ENCODE measurements at regions not wholly inside any gene's neighbourhood (a gene's known extent, or its start where the extent isn't known, plus 50 kb on each side); places are given as distances from the start of the nearest gene placed in this dataset.

GRCh38 chr10:107913317-107914294 lies 749.1 kb upstream of the SORCS1 start:
- no peaks in the 10 kb centered on the region for H3K9me3 ChIP-seq (ENCODE audit: control insufficient read depth, insufficient read depth, low read depth, low read length)
- H3K4me2 ChIP-seq (ENCODE audit: extremely low read depth, insufficient read depth, low read length), result no peak overlapping the region
- H3K27me3 ChIP-seq (ENCODE audit: control insufficient read depth, insufficient read depth, low read length), result no peaks in the 10 kb centered on the region
- peak overlapping the region in 1 of 4 experiments; percentile 50 for H3K4me3 ChIP-seq (replicated peaks in 1 of 4; ENCODE audit: control extremely low read depth in 1 of 4, insufficient read depth in 1 of 4, low read depth in 3 of 4, low read length in 4 of 4)
- no peak for DNase-seq (ENCODE audit: low read depth in 2 of 2)
- TF ChIP-seq CTCF (conservative IDR thresholded peaks at IDR 0.05 in 1 of 2, IDR thresholded peaks at IDR 0.05 in 1 of 2; ENCODE audit: low read depth in 1 of 2, low read length in 2 of 2) (no peak), EZH2 (IDR thresholded peaks at IDR 0.05; ENCODE audit: low read length, missing control alignments) (no peak)
- H2AFZ ChIP-seq (ENCODE audit: low read length), result no peak overlapping the region
- no peaks in the 10 kb centered on the region for H3K4me1 ChIP-seq (ENCODE audit: control insufficient read depth, extremely low read depth, insufficient read depth, low read length)
- no peak overlapping the region for H3K9ac ChIP-seq (ENCODE audit: insufficient read depth, low read length)
- no peaks in the 10 kb centered on the region for H3K79me2 ChIP-seq (ENCODE audit: control insufficient read depth, insufficient read depth, low read length)
- H4K20me1 ChIP-seq (ENCODE audit: control insufficient read depth, extremely low read depth, insufficient read depth, low read length), result no peaks in the 10 kb centered on the region
- no peaks in the 10 kb centered on the region for H3K36me3 ChIP-seq (ENCODE audit: control insufficient read depth, insufficient read depth, low read length)
- no peak overlapping the region for H3K27ac ChIP-seq (ENCODE audit: insufficient read depth, low read length)

- H3K4me1 ChIP-seq (ENCODE audit: control insufficient read depth, extremely low read depth, insufficient read depth, low read length), result no peaks in the 10 kb centered on the region
- no peak overlapping the region for H3K4me2 ChIP-seq (ENCODE audit: extremely low read depth, insufficient read depth, low read length)
- TF ChIP-seq CTCF (conservative IDR thresholded peaks at IDR 0.05 in 1 of 2, IDR thresholded peaks at IDR 0.05 in 1 of 2; ENCODE audit: low read depth in 1 of 2, low read length in 2 of 2), result no peak
- no peak for TF ChIP-seq EZH2 (IDR thresholded peaks at IDR 0.05; ENCODE audit: low read length, missing control alignments)
- H4K20me1 ChIP-seq (ENCODE audit: control insufficient read depth, extremely low read depth, insufficient read depth, low read length), result no peaks in the 10 kb centered on the region
- H2AFZ ChIP-seq (ENCODE audit: low read length), result no peak overlapping the region
- no peak for DNase-seq (ENCODE audit: low read depth in 2 of 2)
- H3K9me3 ChIP-seq (ENCODE audit: control insufficient read depth, insufficient read depth, low read depth, low read length), result no peaks in the 10 kb centered on the region
- no peak overlapping the region for H3K9ac ChIP-seq (ENCODE audit: insufficient read depth, low read length)
- no peaks in the 10 kb centered on the region for H3K36me3 ChIP-seq (ENCODE audit: control insufficient read depth, insufficient read depth, low read length)
- no peaks in the 10 kb centered on the region for H3K27me3 ChIP-seq (ENCODE audit: control insufficient read depth, insufficient read depth, low read length)
- H3K79me2 ChIP-seq (ENCODE audit: control insufficient read depth, insufficient read depth, low read length), result no peaks in the 10 kb centered on the region
- H3K27ac ChIP-seq (ENCODE audit: insufficient read depth, low read length), result no peak overlapping the region
- H3K4me3 ChIP-seq (replicated peaks in 1 of 4; ENCODE audit: control extremely low read depth in 1 of 4, insufficient read depth in 1 of 4, low read depth in 3 of 4, low read length in 4 of 4), result no peak overlapping the region
Observed at GRCh38 chr10:107901076-107901475, 736.6 kb upstream of the SORCS1 start.

GRCh38 chr10:107900131-107900530 lies 735.6 kb upstream of the SORCS1 start:
- no peak overlapping the region for H3K4me3 ChIP-seq (replicated peaks in 1 of 4; ENCODE audit: control extremely low read depth in 1 of 4, insufficient read depth in 1 of 4, low read depth in 3 of 4, low read length in 4 of 4)

More at GRCh38 chr10:107900131-107900530, 735.6 kb upstream of the SORCS1 start:
- H2AFZ ChIP-seq (ENCODE audit: low read length), result no peak overlapping the region
- H4K20me1 ChIP-seq (ENCODE audit: control insufficient read depth, extremely low read depth, insufficient read depth, low read length), result no peaks in the 10 kb centered on the region
- H3K27ac ChIP-seq (ENCODE audit: insufficient read depth, low read length), result no peak overlapping the region
- H3K36me3 ChIP-seq (ENCODE audit: control insufficient read depth, insufficient read depth, low read length), result no peaks in the 10 kb centered on the region
- TF ChIP-seq EZH2 (IDR thresholded peaks at IDR 0.05; ENCODE audit: low read length, missing control alignments), result no peak
- TF ChIP-seq CTCF (conservative IDR thresholded peaks at IDR 0.05 in 1 of 2, IDR thresholded peaks at IDR 0.05 in 1 of 2; ENCODE audit: low read depth in 1 of 2, low read length in 2 of 2), result no peak
- H3K79me2 ChIP-seq (ENCODE audit: control insufficient read depth, insufficient read depth, low read length), result no peaks in the 10 kb centered on the region
- DNase-seq (ENCODE audit: low read depth in 2 of 2), result no peak
- no peaks in the 10 kb centered on the region for H3K27me3 ChIP-seq (ENCODE audit: control insufficient read depth, insufficient read depth, low read length)
- H3K4me1 ChIP-seq (ENCODE audit: control insufficient read depth, extremely low read depth, insufficient read depth, low read length), result no peaks in the 10 kb centered on the region
- H3K4me2 ChIP-seq (ENCODE audit: extremely low read depth, insufficient read depth, low read length), result no peak overlapping the region
- no peak overlapping the region for H3K9ac ChIP-seq (ENCODE audit: insufficient read depth, low read length)
- no peaks in the 10 kb centered on the region for H3K9me3 ChIP-seq (ENCODE audit: control insufficient read depth, insufficient read depth, low read depth, low read length)

Measured in fibroblast of lung (primary cell).